MM.1S (cell line): ENCODE measurements at regions not wholly inside any gene's neighbourhood (a gene's known extent, or its start where the extent isn't known, plus 50 kb on each side); places are given as distances from the start of the nearest gene placed in this dataset.

ENCODE experiments used
- CTCF ChIP-seq: fragments of 300-600 bp; sonication (generic); IDR thresholded peaks from 2 replicates; pipeline ENCODE4 v1.5.1; 2016; ENCODE audit warnings: antibody characterized with exemption, low read length, mixed read lengths
- EZH2 ChIP-seq: fragments of 300-600 bp; sonication (generic); optimal IDR thresholded peaks from 2 replicates; pipeline ENCODE3; 2017; ENCODE audit warnings: low read depth, mild to moderate bottlenecking, antibody characterized with exemption, low read length, mixed read lengths
- EZH2phosphoT487 ChIP-seq: fragments of 300-600 bp; sonication (generic); IDR thresholded peaks from 2 replicates; pipeline ENCODE4 v1.6.1; 2018; ENCODE audit warnings: antibody characterized with exemption, low read length

DNA sequence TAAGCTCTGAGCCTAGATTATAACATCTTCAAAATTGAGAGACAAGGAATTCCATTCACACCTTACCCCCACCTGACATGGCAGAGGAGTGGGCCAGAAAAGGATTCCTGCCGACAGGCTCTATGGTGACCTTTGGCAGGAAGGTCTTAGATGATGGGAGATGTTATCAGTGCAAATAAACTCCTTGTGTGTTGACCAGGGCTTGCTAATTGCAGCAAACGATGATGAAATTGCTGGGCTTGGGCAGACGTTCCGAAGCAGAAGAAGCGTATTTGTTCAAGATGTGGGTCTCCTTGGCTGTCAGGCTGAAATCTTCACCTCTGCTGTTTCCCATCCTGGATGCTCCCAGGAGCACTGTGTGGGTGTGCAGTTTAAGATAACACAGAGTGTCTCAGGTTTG, 183.7 kb upstream of the CADM1 start:
- TF ChIP-seq CTCF (no peak), EZH2 (no peak), EZH2phosphoT487 (no peak)
